Stomach (tissue), 4 donors: ENCODE measurements at regions not wholly inside any gene's neighbourhood (a gene's known extent, or its start where the extent isn't known, plus 50 kb on each side); places are given as distances from the start of the nearest gene placed in this dataset.

ENCODE experiments used
- CTCF ChIP-seq, 7 experiments: fragments of 450-650 bp in 4 of 7; fragments of 200-600 bp in 3 of 7; sonication (generic) in 3 of 7; IDR thresholded peaks; one replicate each; pipeline ENCODE4 v1.5.1; 2016 to 2019; ENCODE audit warnings: antibody characterized with exemption in 7 of 7, control low read depth in 2 of 7, mild to moderate bottlenecking in 1 of 7
- EP300 ChIP-seq: sonication (generic); formaldehyde crosslinking; IDR thresholded peaks from one replicate; pipeline ENCODE4 v1.6.1; 2017; ENCODE audit warnings: antibody characterized with exemption
- POLR2AphosphoS5 ChIP-seq, 3 donors: sonication (generic); formaldehyde crosslinking; IDR thresholded peaks; one replicate each; pipeline ENCODE4 v1.6.1; 2016; ENCODE audit warnings: antibody characterized with exemption in 3 of 3

DNA sequence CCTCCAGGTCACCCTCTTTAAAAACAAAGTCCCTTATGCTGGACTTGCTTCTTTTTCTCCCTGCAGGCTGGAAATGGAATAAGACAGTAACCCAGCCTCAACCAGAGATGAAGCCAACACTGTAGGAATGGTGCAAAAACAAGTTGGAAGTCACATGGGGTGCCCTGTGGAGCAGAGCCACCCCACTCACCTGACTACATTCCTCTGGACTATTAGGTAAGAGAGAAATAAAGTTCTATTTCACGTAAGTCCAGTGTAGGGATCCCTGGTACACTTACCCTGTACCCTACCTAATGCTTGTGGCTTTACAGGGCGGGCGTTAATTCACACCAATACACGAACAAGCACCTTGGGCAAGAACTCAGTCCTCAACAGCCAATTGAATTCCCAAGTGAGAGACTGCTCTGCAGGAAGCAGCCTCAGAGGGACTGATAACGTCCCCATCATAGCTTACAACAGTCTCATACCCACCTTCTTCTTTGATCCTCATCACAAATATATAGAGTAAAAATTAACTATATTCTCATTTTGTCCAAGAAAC lies 112.5 kb upstream of the FGGY start:
- TF ChIP-seq CTCF (IDR thresholded peaks at IDR 0.05): no peak
- no peak for TF ChIP-seq POLR2AphosphoS5 (IDR thresholded peaks at IDR 0.05)
- TF ChIP-seq EP300: no peak
